GM18502 (cell line): ENCODE measurements at regions not wholly inside any gene's neighbourhood (a gene's known extent, or its start where the extent isn't known, plus 50 kb on each side); places are given as distances from the start of the nearest gene placed in this dataset.

Experiments used
- ATAC-seq: cut with Tn5 transposase; IDR thresholded peaks from one replicate; pipeline ENCODE4 v1.9.1; 2021; ENCODE audit warnings: mild to moderate bottlenecking; ENCODE audit not compliant: unreplicated experiment, poor library complexity

DNA sequence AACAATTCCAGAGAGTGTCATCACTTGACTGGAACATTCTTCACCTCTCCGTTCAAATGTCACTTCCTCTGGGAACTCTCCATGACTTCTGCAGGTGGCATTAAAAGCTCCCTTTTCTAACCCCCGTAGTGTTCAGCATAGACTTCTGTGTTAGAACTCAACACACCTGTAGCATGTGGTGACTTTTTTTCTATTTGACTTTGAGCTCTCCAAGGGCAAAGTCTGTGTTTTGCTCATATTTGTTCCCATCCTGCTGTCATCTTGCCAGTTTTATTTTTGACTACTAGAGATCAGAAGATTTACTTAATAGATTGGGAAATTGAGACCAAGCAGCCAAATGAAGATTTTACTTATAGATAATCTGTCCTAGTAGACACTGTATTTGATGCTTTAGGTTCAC, 367.1 kb downstream of the INSC start:
- ATAC-seq, result no peak

GRCh38 chr11:15483205-15483604, 368.5 kb downstream of the INSC start:
- ATAC-seq, result peak; percentile 82

GRCh38 chr11:15484398-15484797, 369.7 kb downstream of the INSC start:
- ATAC-seq, result no peak

GRCh38 chr11:15485432-15485831, 370.7 kb downstream of the INSC start:
- ATAC-seq, result no peak

DNA sequence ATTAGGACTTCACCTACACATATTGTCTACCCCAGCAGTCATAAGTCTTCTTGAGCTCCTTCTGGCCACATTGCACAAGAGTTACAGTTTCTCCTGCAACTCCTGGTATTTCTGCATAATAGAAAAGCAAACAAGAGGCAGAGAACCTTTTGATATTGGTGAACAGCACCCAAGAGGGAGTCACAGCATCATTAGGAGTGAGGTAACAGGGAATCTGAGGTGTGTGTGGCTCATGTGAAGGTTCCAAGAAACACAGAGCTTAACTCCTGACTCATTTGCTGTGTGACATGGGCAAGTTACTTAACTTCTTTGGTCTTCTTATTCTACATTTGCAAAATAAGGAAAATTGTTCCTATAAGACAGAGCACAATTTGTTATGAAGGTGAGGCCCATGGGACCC, 374.6 kb downstream of the INSC start:
- ATAC-seq, result no peak

DNA sequence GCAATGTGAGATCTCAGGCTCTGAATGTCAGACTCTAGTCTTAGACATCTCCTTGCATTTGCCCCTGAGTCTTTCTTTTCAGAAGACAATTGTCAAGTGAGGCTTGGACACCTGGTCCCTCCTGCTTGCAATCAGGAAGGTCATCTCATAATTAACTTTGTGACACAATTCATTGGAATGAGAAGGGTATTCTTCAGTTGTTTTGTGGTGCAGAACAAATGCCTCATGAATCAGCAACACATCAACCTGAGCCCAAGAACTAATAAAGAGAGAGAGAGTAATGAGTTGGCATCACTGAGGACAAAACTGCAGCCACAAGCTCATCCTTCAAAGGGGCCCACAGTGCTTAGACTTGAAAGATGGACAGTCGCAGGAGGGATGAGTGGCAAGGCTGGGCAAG, 375.8 kb downstream of the INSC start:
- ATAC-seq, result no peak

GRCh38 chr11:15493066-15493465, 378.3 kb downstream of the INSC start:
- no peak for ATAC-seq

GRCh38 chr11:15493921-15494620, 379.3 kb downstream of the INSC start:
- ATAC-seq, result no peak

GRCh38 chr11:15494740-15495139, 380.0 kb downstream of the INSC start:
- ATAC-seq, result no peak

GRCh38 chr11:15495462-15495861, 380.7 kb downstream of the INSC start:
- no peak for ATAC-seq

GRCh38 chr11:15497366-15497765, 382.6 kb downstream of the INSC start:
- ATAC-seq, result no peak

GRCh38 chr11:15499674-15500073, 385.0 kb downstream of the INSC start:
- ATAC-seq, result no peak

- no peak for ATAC-seq
Observed at GRCh38 chr11:15500643-15501042, 385.9 kb downstream of the INSC start.

- no peak for ATAC-seq
Observed at GRCh38 chr11:15501566-15501965, 386.8 kb downstream of the INSC start.

- ATAC-seq, result no peak
Observed at GRCh38 chr11:15505155-15505554, 390.4 kb downstream of the INSC start.

DNA sequence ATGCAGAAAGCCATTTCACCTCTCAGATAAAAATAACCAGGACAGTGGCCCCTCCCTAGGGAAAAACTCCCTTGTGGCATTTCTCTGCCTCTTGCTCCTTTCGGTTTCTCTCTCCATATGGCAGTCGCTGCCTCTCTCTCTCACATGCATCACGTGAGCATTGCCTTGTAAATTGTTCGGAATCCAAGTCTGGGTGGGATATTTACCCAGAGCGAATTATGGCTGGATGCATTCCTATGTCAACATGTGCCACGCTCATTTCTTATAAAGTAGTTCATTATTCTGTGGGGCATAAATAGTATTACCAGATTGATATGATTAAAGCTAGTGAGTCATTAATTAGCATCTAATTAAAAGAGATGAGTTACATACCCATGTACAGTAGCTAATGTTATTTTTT, 392.9 kb downstream of the INSC start:
- no peak for ATAC-seq

GRCh38 chr11:15509082-15509481, 394.4 kb downstream of the INSC start:
- ATAC-seq, result no peak

- peak; percentile 71 for ATAC-seq
Observed at GRCh38 chr11:15519124-15519791, 404.5 kb downstream of the INSC start.

DNA sequence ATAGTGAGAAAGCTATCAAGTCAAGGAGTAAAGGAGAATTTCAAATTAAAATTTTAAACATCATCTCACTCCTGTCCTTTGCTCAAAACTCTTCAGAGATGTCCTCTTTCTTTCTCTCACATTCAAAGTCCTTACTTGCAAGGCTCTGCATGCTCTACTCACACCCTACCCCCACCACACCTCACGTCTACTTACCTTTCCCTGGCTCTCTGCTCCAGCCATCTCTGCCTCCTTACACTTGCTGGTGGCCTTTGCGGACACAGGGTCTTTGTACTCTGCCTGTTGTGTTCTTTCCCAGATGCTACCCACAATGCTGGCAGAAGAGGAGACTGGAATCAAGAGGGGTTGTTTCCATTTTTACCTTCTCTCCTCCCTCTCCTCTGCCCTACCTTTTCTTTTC, 405.2 kb downstream of the INSC start:
- no peak for ATAC-seq

DNA sequence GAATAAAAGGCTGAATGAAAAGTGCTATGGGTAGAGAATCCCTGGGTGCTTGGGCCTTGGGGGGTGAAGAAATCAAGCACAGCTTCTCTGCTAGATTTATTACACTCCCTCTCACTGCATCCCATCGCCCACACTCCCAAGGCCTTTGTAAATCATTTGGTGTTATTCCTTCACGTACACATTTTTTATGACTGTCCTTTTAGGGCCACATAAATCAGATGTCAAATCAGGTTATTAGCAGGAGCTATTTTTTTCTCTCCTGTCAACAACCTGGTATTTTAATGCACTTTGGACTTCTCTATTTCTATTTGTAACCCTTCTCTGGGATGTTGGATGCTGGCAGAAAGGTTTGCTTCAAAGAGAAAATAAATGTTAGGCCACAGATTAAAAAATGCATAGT, 408.8 kb downstream of the INSC start:
- no peak for ATAC-seq

DNA sequence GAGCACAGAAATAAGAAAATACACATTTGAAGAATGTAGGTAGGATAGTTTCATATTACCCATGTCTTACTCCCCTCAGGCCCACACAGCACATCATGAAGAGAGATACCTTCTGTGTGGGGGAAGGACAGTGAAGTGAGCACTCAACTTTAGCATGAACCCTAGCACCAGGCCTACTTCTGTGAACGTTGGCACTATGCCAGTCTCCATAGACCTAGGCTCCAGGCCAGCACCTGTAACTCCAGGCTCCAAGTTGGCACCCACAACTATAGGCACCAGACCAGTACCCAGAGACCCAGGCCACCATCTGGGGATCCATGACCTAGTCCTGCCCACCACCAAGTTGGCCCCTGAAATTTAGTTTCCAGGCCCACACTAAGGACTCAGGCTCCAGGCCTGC, 410.9 kb downstream of the INSC start:
- ATAC-seq, result no peak

- no peak for ATAC-seq
Observed at GRCh38 chr11:15526032-15526431, 411.3 kb downstream of the INSC start.
